CD4-positive, alpha-beta memory T cell (primary cell): ENCODE measurements at regions not wholly inside any gene's neighbourhood (a gene's known extent, or its start where the extent isn't known, plus 50 kb on each side); places are given as distances from the start of the nearest gene placed in this dataset.
A peak's percentile ranks its signal among the peaks of the same experiment; 100 is the strongest.

Experiments
- CTCF ChIA-PET: fragments of 350-600 bp; sonication (Branson Sonifier 250); formaldehyde crosslinking; loops from one replicate; lab custom pipeline; 2021; ENCODE audit warnings: inconsistent platforms; ENCODE audit not compliant: partially characterized antibody; lab: Charles Lee
- POLR2A ChIA-PET: fragments of 350-600 bp; sonication (Branson Sonifier 250); formaldehyde crosslinking; loops from one replicate; lab custom pipeline; 2021; ENCODE audit not compliant: partially characterized antibody; lab: Charles Lee
- DNase-seq, 5 donors: peaks; one replicate each; pipeline versions ENCODE4 v3.0.0 to v3.0.0-alpha.2; 2020 to 2022; ENCODE audit warnings: mixed read lengths in 1 of 5
- H3K27ac ChIP-seq: one replicate; pipeline ENCODE4 v1.7.0; 2013; ENCODE audit warnings: low read depth, low read length
- H3K27me3 ChIP-seq: 2 replicates; pipeline ENCODE4 v1.7.0; 2013; ENCODE audit warnings: mild to moderate bottlenecking, low read length, moderate library complexity; ENCODE audit not compliant: insufficient read depth
- H3K36me3 ChIP-seq: 2 replicates; pipeline ENCODE4 v1.7.0; 2013; ENCODE audit warnings: mild to moderate bottlenecking, low read length, moderate library complexity; ENCODE audit not compliant: insufficient read depth
- H3K4me1 ChIP-seq: 2 replicates; pipeline ENCODE4 v1.7.0; 2013; ENCODE audit warnings: mild to moderate bottlenecking, low read length, moderate library complexity; ENCODE audit not compliant: insufficient read depth
- H3K4me3 ChIP-seq, 2 donors: one replicate each; pipeline ENCODE4 v1.7.0; 2013; ENCODE audit warnings: low read length in 2 of 2, mild to moderate bottlenecking in 1 of 2
- H3K9me3 ChIP-seq, 2 donors: one replicate each; pipeline ENCODE4 v1.7.0; 2013; ENCODE audit warnings: low read length in 2 of 2, control low read depth in 1 of 2; ENCODE audit not compliant: control insufficient read depth in 1 of 2
- H3K27ac Mint-ChIP-seq, 7 donors: one replicate each; pipeline ENCODE4 v1.8.0; 2020 to 2021; ENCODE audit warnings: mixed read lengths in 7 of 7, mild to moderate bottlenecking in 6 of 7, inconsistent platforms in 3 of 7, moderate library complexity in 3 of 7
- H3K27me3 Mint-ChIP-seq, 2 donors: one replicate each; pipeline ENCODE4 v1.8.0; 2020 to 2021; ENCODE audit warnings: mixed read lengths in 2 of 2
- H3K36me3 Mint-ChIP-seq, 2 donors: one replicate each; pipeline ENCODE4 v1.8.0; 2020 to 2021; ENCODE audit warnings: mixed read lengths in 2 of 2, inconsistent platforms in 1 of 2, mild to moderate bottlenecking in 1 of 2
- H3K4me1 Mint-ChIP-seq, 4 donors: one replicate each; pipeline ENCODE4 v1.8.0; 2020 to 2021; ENCODE audit warnings: mixed read lengths in 4 of 4, mild to moderate bottlenecking in 1 of 4
- H3K4me3 Mint-ChIP-seq, 8 donors: one replicate each; pipeline ENCODE4 v1.8.0; 2020 to 2021; ENCODE audit warnings: mixed read lengths in 8 of 8, mild to moderate bottlenecking in 7 of 8, moderate library complexity in 6 of 8, inconsistent platforms in 3 of 8
- H3K9me3 Mint-ChIP-seq, 8 donors: one replicate each; pipeline ENCODE4 v1.8.0; 2020 to 2021; ENCODE audit warnings: mixed read lengths in 8 of 8, mild to moderate bottlenecking in 5 of 8, inconsistent platforms in 3 of 8, moderate library complexity in 1 of 8
- intact Hi-C: fragments of 100-400 bp; cut with micrococcal nuclease; formaldehyde crosslinking; loops from one replicate; pipeline ENCODE4 v1.15.1; 2023

GRCh38 chr2:3079466-3079865, 298.2 kb downstream of the EIPR1 start:
- H3K9me3 ChIP-seq, result no peaks in the 10 kb centered on the region
- no peak overlapping the region for H3K27ac ChIP-seq
- H3K36me3 Mint-ChIP-seq, result no peaks in the 10 kb centered on the region
- H3K4me3 ChIP-seq, result no peak overlapping the region
- H3K27me3 Mint-ChIP-seq, result peaks cover 16% of the 10 kb centered on the region in 2 donors
- H3K4me3 Mint-ChIP-seq, result no peak overlapping the region
- H3K4me1 Mint-ChIP-seq, result no peaks in the 10 kb centered on the region
- no peaks in the 10 kb centered on the region for H3K27me3 ChIP-seq
- POLR2A ChIA-PET, result no interaction called here
- H3K27ac Mint-ChIP-seq, result no peak overlapping the region
- no peaks in the 10 kb centered on the region for H3K36me3 ChIP-seq
- intact Hi-C loops, result no loop called here
- H3K4me1 ChIP-seq, result no peaks in the 10 kb centered on the region
- DNase-seq, result no peak
- CTCF ChIA-PET, result no interaction called here
- peaks cover 0 to 11% (median 7%) of the 10 kb centered on the region in 8 donors for H3K9me3 Mint-ChIP-seq

- DNase-seq, result no peak
- Mint-ChIP-seq H3K9me3 (peaks cover 0 to 9% (median 4%) of the 10 kb centered on the region in 8 donors), H3K27me3 (peaks cover 13 to 16% of the 10 kb centered on the region in 2 donors), H3K4me3 (no peak overlapping the region), H3K4me1 (no peaks in the 10 kb centered on the region), H3K27ac (no peak overlapping the region), H3K36me3 (no peaks in the 10 kb centered on the region)
- H3K36me3 ChIP-seq, result no peaks in the 10 kb centered on the region
- H3K4me1 ChIP-seq, result no peaks in the 10 kb centered on the region
- ChIA-PET CTCF (no interaction called here), POLR2A (no interaction called here)
- no peaks in the 10 kb centered on the region for H3K9me3 ChIP-seq
- no peak overlapping the region for H3K4me3 ChIP-seq
- intact Hi-C loops, result no loop called here
- H3K27me3 ChIP-seq, result no peaks in the 10 kb centered on the region
- H3K27ac ChIP-seq, result no peak overlapping the region
Measured at GRCh38 chr2:3078684-3079083, 298.9 kb downstream of the EIPR1 start.

GRCh38 chr2:3076848-3077642, 300.6 kb downstream of the EIPR1 start:
- Histone ChIP-seq H3K36me3 (no peaks in the 10 kb centered on the region), H3K4me1 (no peaks in the 10 kb centered on the region), H3K4me3 (no peak overlapping the region), H3K27ac (no peak overlapping the region), H3K9me3 (no peaks in the 10 kb centered on the region), H3K27me3 (no peaks in the 10 kb centered on the region)
- POLR2A ChIA-PET, result no interaction called here
- peaks cover 10 to 15% of the 10 kb centered on the region in 2 donors for H3K27me3 Mint-ChIP-seq
- H3K36me3 Mint-ChIP-seq, result no peaks in the 10 kb centered on the region
- H3K4me3 Mint-ChIP-seq, result no peak overlapping the region
- no peaks in the 10 kb centered on the region for H3K4me1 Mint-ChIP-seq
- DNase-seq, result no peak
- no peaks in the 10 kb centered on the region for H3K9me3 Mint-ChIP-seq
- CTCF ChIA-PET, result no interaction called here
- no peak overlapping the region for H3K27ac Mint-ChIP-seq
- intact Hi-C loops, result no loop called here

- POLR2A ChIA-PET, result no interaction called here
Measured at GRCh38 chr2:3075991-3076340, 301.7 kb downstream of the EIPR1 start.

GRCh38 chr2:3075316-3075990, 302.2 kb downstream of the EIPR1 start:
- no peaks in the 10 kb centered on the region for H3K9me3 ChIP-seq

More at GRCh38 chr2:3075991-3076340, 301.7 kb downstream of the EIPR1 start:
- Mint-ChIP-seq H3K9me3 (no peaks in the 10 kb centered on the region), H3K27me3 (peaks cover 5 to 11% of the 10 kb centered on the region in 2 donors), H3K4me1 (no peaks in the 10 kb centered on the region), H3K4me3 (no peak overlapping the region), H3K36me3 (no peaks in the 10 kb centered on the region), H3K27ac (no peak overlapping the region)
- Histone ChIP-seq H3K4me3 (no peak overlapping the region), H3K27ac (no peak overlapping the region), H3K27me3 (no peaks in the 10 kb centered on the region), H3K9me3 (no peaks in the 10 kb centered on the region), H3K36me3 (no peaks in the 10 kb centered on the region), H3K4me1 (no peaks in the 10 kb centered on the region)
- intact Hi-C loops, result no loop called here
- CTCF ChIA-PET, result no interaction called here
- no peak for DNase-seq

GRCh38 chr2:3073704-3074103, 303.9 kb downstream of the EIPR1 start:
- CTCF ChIA-PET, result no interaction called here
- H3K27me3 ChIP-seq, result no peaks in the 10 kb centered on the region
- intact Hi-C loops, result no loop called here
- POLR2A ChIA-PET, result no interaction called here
- H3K27ac Mint-ChIP-seq, result no peak overlapping the region
- no peak overlapping the region for H3K27ac ChIP-seq
- H3K9me3 Mint-ChIP-seq, result no peaks in the 10 kb centered on the region
- no peaks in the 10 kb centered on the region for H3K36me3 ChIP-seq
- no peak overlapping the region for H3K4me3 Mint-ChIP-seq
- H3K4me1 ChIP-seq, result no peaks in the 10 kb centered on the region
- no peaks in the 10 kb centered on the region for H3K4me1 Mint-ChIP-seq
- DNase-seq, result no peak
- H3K4me3 ChIP-seq, result no peak overlapping the region
- peaks cover 0 to 6% of the 10 kb centered on the region in 2 donors for H3K27me3 Mint-ChIP-seq
- no peaks in the 10 kb centered on the region for H3K36me3 Mint-ChIP-seq
- H3K9me3 ChIP-seq, result no peaks in the 10 kb centered on the region

More at GRCh38 chr2:3075316-3075990, 302.2 kb downstream of the EIPR1 start:
- no peaks in the 10 kb centered on the region for H3K4me1 ChIP-seq
- CTCF ChIA-PET, result no interaction called here
- intact Hi-C loops, result no loop called here
- no peaks in the 10 kb centered on the region for H3K36me3 ChIP-seq
- Mint-ChIP-seq H3K27me3 (peaks cover 3 to 7% of the 10 kb centered on the region in 2 donors), H3K9me3 (no peaks in the 10 kb centered on the region), H3K27ac (peak overlapping the region in 2 of 7 donors; percentile 30 to 48), H3K4me3 (no peak overlapping the region), H3K4me1 (no peaks in the 10 kb centered on the region), H3K36me3 (no peaks in the 10 kb centered on the region)
- H3K27me3 ChIP-seq, result no peaks in the 10 kb centered on the region
- H3K27ac ChIP-seq, result no peak overlapping the region
- POLR2A ChIA-PET, result no interaction called here
- DNase-seq, result no peak
- H3K4me3 ChIP-seq, result no peak overlapping the region

- no peak for DNase-seq
- CTCF ChIA-PET, result no interaction called here
- no peaks in the 10 kb centered on the region for H3K4me1 ChIP-seq
- POLR2A ChIA-PET, result no interaction called here
- intact Hi-C loops, result no loop called here
- no peak overlapping the region for H3K27ac Mint-ChIP-seq
- H3K27me3 ChIP-seq, result no peaks in the 10 kb centered on the region
- H3K9me3 Mint-ChIP-seq, result no peaks in the 10 kb centered on the region
- peaks cover 1 to 3% of the 10 kb centered on the region in 2 donors for H3K27me3 Mint-ChIP-seq
- no peaks in the 10 kb centered on the region for H3K9me3 ChIP-seq
- H3K36me3 Mint-ChIP-seq, result no peaks in the 10 kb centered on the region
- H3K27ac ChIP-seq, result no peak overlapping the region
- H3K4me3 Mint-ChIP-seq, result no peak overlapping the region
- no peaks in the 10 kb centered on the region for H3K4me1 Mint-ChIP-seq
- H3K4me3 ChIP-seq, result no peak overlapping the region
- no peaks in the 10 kb centered on the region for H3K36me3 ChIP-seq
Measured at GRCh38 chr2:3073041-3073595, 304.5 kb downstream of the EIPR1 start.
